ENCODE measurements at regions not wholly inside any gene's neighbourhood (a gene's known extent, or its start where the extent isn't known, plus 50 kb on each side); places are given as distances from the start of the nearest gene placed in this dataset.
A peak's percentile ranks its signal among the peaks of the same experiment; 100 is the strongest.

DNA sequence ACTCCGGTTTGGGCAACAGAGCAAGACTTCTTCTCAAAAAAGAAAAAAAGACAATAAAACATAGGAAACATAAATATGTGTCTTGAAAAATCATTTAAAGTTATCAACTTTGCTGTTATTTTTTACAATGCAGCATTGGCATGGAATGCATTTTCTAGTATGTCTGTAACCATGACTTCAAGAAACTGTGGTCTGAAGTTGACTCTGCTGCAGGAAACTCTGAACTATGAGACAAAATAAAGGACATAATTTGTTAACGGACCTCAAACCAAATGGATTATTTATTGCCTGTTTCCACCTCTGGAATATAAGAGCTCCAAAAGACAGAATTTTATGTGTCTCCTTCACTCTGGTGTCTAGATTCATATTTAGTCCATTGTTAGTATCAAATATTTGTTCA is 79.1 kb downstream of the TRIB2 start:
- TF ChIP-seq, protein P1, sequence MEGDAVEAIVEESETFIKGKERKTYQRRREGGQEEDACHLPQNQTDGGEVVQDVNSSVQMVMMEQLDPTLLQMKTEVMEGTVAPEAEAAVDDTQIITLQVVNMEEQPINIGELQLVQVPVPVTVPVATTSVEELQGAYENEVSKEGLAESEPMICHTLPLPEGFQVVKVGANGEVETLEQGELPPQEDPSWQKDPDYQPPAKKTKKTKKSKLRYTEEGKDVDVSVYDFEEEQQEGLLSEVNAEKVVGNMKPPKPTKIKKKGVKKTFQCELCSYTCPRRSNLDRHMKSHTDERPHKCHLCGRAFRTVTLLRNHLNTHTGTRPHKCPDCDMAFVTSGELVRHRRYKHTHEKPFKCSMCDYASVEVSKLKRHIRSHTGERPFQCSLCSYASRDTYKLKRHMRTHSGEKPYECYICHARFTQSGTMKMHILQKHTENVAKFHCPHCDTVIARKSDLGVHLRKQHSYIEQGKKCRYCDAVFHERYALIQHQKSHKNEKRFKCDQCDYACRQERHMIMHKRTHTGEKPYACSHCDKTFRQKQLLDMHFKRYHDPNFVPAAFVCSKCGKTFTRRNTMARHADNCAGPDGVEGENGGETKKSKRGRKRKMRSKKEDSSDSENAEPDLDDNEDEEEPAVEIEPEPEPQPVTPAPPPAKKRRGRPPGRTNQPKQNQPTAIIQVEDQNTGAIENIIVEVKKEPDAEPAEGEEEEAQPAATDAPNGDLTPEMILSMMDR (IDR thresholded peaks at IDR 0.05 in 4 of 5, conservative IDR thresholded peaks at IDR 0.05 in 1 of 5), result no peak
- Histone ChIP-seq H3K27ac (no peak overlapping the region), H3K36me3 (no peaks in the 10 kb centered on the region), H3K27me3 (no peaks in the 10 kb centered on the region), H3K9me3 (no peaks in the 10 kb centered on the region), H3K4me3 (no peak overlapping the region), H3K4me1 (peaks cover 5 to 14% of the 10 kb centered on the region in 2 donors)
- DNase-seq (no peak), ATAC-seq (no peak)
- intact Hi-C loops (cut with DNase I; ENCODE audit: low total_unique reads) (no loop called here), in situ Hi-C loops (cut with MboI; ENCODE audit: low sequenced_read_pairs in 4 of 4) (no loop called here)

DNA sequence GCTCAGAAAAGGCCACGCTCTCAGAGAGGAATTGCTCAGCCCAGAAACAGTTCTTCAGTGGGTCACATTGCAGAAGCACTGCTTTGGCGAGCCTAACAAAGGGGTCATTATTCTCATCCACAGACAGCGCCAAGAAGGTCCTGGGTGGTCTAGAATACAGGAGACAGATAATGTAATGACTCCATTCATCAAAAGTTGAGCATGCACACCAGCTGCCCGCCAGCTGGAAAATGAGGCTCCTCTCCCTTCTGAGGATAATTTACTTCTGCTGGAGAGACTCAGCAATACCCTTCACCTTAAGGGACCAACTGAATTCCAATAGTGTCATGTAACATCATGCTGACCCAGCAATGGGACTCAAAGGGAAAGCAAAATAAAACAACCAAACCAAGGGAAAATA is 79.9 kb downstream of the TRIB2 start:
- peak in 1 of 2 donors; percentile 47 for ATAC-seq
- peaks cover 5 to 14% of the 10 kb centered on the region in 2 donors for H3K4me1 ChIP-seq
- H3K27me3 ChIP-seq, result no peaks in the 10 kb centered on the region
- in situ Hi-C loops (cut with MboI; ENCODE audit: low sequenced_read_pairs in 4 of 4), result no loop called here
- no peaks in the 10 kb centered on the region for H3K9me3 ChIP-seq
- no peak for DNase-seq
- TF ChIP-seq, protein P1 (IDR thresholded peaks at IDR 0.05 in 4 of 5, conservative IDR thresholded peaks at IDR 0.05 in 1 of 5), result no peak
- TF ChIP-seq POLR2A (IDR thresholded peaks at IDR 0.05), result no peak
- intact Hi-C loops (cut with DNase I; ENCODE audit: low total_unique reads), result no loop called here
- peak overlapping the region in 1 of 4 donors; percentile 56 for H3K27ac ChIP-seq
- no peaks in the 10 kb centered on the region for H3K36me3 ChIP-seq
- H3K4me3 ChIP-seq, result no peak overlapping the region

DNA sequence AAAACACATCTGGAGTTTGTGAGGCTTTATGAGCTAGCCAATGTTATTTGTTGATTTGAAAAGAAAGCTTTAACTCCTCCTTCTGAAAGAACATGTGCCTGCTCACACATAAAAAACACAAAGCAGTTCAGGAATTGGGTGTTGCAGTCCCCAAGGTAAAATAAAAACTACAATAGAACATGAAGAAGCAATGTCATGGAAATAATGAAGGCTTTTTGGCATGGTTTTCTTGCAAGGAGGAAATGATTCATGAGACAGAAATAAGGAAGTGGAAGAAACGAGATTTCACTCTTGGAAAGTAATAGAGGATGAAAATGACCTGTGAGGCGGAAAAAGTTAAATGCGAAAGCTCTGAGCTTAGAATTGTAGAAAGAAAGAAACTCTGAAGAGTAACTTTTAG is 81.1 kb downstream of the TRIB2 start:
- H3K4me1 ChIP-seq, result peaks cover 5 to 14% of the 10 kb centered on the region in 2 donors
- H3K4me3 ChIP-seq, result no peak overlapping the region
- H3K27me3 ChIP-seq, result no peaks in the 10 kb centered on the region
- no peak for TF ChIP-seq POLR2A (IDR thresholded peaks at IDR 0.05)
- TF ChIP-seq, protein P1 (IDR thresholded peaks at IDR 0.05 in 4 of 5, conservative IDR thresholded peaks at IDR 0.05 in 1 of 5), result no peak
- intact Hi-C loops (cut with DNase I; ENCODE audit: low total_unique reads), result no loop called here
- H3K9me3 ChIP-seq, result no peaks in the 10 kb centered on the region
- in situ Hi-C loops (cut with MboI; ENCODE audit: low sequenced_read_pairs in 4 of 4), result no loop called here
- H3K36me3 ChIP-seq, result no peaks in the 10 kb centered on the region
- peak; percentile 33 to 65 for ATAC-seq
- peak overlapping the region; percentile 35 to 58 (median 54) for H3K27ac ChIP-seq
- DNase-seq, result no peak

DNA sequence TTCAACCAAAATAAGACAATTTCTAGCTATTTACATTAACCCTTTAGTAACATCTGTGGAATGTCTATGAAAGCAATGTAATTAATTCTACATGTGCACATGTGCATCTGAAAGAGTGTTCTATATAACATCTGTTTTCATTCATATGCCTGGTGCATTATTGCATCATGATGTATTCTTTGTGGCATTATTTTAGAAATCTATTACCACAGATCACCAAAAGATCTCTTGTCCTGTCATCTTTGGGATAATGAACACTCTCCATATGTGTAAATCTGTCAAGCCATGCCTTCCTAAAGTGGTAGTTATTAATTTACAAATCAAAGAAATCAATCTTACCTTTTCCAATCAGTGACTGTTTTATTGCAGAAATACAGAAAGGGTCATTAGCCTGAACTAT is 86.9 kb downstream of the TRIB2 start:
- no peaks in the 10 kb centered on the region for H3K27me3 ChIP-seq
- no peaks in the 10 kb centered on the region for H3K9me3 ChIP-seq
- H3K36me3 ChIP-seq, result no peaks in the 10 kb centered on the region
- H3K4me1 ChIP-seq, result peaks cover 0 to 16% of the 10 kb centered on the region in 2 donors
- no peak for TF ChIP-seq POLR2A (IDR thresholded peaks at IDR 0.05)
- TF ChIP-seq, protein P1 (IDR thresholded peaks at IDR 0.05 in 4 of 5, conservative IDR thresholded peaks at IDR 0.05 in 1 of 5), result no peak
- ATAC-seq, result no peak
- H3K27ac ChIP-seq, result no peak overlapping the region
- in situ Hi-C loops (cut with MboI; ENCODE audit: low sequenced_read_pairs in 4 of 4) (no loop called here), intact Hi-C loops (cut with DNase I; ENCODE audit: low total_unique reads) (no loop called here)
- no peak for DNase-seq
- H3K4me3 ChIP-seq, result no peak overlapping the region

Data from gastrocnemius medialis (tissue), 4 donors.